GM21381 (cell line): ENCODE measurements at regions not wholly inside any gene's neighbourhood (a gene's known extent, or its start where the extent isn't known, plus 50 kb on each side); places are given as distances from the start of the nearest gene placed in this dataset.

Experiments used
- ATAC-seq: cut with Tn5 transposase; IDR thresholded peaks from one replicate; pipeline ENCODE4 v1.9.1; 2021; ENCODE audit warnings: mild to moderate bottlenecking, moderate library complexity; ENCODE audit not compliant: unreplicated experiment

DNA sequence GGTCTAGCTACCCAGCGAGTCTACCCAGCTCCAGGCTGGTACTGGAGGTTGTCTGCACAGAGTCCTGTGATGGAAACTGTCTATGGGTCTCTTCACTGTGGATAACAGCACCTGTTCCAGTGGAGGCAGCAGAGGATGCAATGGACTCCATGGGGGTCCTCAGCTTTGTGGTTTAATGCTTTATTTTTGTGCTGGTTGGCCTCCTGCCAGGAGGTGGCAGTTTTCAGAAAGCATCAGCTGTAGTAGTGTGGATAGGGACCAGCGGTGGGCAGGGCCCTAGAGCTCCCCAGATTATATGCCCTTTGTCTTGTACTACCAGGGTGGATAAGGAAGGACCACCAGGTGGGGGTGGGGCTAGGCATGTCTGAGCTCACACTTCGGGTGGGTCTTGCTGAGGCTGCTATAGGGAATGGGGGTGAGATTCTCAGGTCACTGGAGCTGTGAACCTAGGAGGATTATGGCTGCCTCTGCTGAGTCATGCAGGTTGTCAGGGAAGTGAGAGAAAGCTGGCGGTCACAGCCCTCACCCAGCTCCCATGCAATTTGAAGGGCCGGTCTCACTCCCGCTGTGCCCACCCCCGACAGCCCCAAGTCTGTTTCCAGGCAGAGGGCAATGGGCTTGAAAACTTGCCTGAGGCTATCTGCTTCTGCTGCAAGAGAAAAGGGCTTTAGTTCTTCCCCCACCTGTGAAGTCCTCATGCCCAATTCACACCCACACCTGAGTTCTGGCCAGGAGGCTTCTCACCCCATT, 397.1 kb downstream of the TLE1 start:
- ATAC-seq = no peak

DNA sequence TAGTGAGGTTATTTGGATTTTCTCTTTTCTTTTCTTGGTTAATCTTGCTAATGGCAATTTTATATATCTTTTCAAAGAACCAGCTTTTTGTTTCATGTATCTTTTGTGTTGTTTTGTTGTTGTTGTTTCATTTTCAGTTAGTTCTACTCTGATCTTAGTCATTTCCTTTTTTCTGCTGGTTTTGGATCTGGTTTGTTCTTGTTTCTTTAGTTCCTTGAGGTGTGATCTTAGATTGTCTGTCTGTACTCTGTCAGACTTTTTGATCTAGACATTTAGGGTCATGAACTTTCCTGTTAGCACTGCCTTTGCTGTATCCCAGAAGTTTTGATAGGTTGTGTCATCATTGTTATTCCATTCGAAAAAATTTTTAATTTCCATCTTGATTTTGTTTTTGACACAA, 399.7 kb downstream of the TLE1 start:
- ATAC-seq = no peak

DNA sequence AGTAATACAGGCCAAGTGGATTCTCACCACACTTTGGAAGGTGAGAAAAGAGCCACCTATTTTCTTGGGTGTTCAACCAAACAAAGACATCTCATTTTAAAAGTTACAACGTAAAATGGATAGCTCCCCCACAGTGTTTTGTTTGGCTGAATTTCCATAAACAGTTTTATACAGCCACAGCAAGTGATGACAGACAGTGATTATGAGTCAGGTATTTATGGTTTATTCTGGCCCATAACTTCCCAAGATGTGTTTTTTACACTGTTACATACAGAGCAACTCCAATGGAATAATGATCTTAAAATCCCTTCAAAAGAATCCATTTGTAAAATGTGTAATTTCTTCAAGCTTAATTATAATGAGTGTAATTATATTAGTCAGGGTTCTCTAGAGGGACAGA, 421.3 kb downstream of the TLE1 start:
- no peak for ATAC-seq

DNA sequence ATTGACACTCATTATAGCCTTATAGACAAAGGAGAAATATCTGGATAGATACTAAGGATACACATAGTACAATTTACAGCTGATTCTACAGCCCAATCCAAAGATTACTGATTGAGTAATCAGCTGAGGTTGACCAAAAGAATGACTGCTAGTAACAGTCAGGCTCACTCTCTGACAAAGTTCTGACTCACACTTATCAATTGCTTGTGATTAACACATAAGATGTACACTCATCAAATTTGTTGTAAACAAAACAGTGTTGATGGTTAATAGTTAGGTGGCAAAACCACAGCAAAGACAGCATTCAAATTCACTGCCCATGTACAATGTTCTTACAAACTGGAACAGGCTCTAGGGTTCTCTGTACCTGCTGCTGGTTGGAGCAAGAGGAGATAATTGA, 422.7 kb downstream of the TLE1 start:
- ATAC-seq = no peak

DNA sequence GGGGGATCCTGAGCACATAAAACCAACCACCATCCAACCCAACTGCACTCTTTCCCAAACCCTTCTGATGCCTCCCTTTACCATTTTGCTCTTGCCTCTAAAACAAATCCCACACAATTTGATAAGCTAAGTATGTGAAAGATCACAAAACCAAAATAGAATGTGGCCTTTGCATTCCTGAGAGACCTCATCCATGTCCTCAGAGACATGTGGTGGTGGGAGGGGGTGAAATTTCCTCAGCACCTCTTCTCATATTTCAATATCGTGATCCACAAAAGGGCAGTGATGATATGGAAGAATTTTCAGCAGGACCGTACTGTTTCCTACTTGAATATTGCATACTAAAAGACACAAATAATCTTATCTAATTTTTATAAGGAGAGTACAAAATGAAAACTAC, 423.3 kb downstream of the TLE1 start:
- ATAC-seq = no peak

DNA sequence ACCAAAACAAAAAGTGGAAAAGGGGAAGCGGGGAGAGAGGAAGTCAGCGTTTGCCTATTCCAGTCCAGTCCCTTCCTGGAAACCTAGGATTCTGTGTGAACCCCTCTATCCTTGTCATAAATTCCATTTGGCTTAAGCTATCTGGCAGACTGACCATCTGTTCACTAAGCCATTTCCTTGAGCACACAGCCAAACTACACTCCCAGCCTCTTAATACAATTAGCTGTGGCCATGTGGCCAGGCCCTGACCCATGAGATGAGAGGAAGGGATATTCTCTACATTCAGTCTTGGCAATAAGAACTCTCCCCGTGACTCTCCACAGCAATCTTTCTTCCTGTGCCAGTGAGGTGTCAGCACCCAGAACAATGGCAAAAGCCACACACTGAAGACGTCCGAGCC, 424.8 kb downstream of the TLE1 start:
- no peak for ATAC-seq

DNA sequence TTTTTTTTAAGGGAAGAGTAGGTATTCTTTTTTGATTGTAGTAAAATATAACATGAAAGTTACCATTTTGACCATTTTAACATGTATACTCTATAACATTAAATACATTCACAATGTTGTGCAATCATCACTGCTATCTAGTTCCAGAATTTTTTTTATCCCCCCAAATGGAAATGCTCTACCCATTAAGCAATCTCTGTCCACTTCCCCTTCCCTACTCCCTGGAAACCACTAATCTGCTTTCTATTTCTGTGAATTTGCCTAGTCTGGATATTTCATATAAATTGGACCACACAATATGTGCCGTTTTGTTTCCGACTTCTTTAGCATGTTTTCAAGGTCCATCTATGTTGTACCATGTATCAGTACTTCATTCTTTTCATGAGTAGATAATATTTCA, 429.5 kb downstream of the TLE1 start:
- ATAC-seq = no peak

DNA sequence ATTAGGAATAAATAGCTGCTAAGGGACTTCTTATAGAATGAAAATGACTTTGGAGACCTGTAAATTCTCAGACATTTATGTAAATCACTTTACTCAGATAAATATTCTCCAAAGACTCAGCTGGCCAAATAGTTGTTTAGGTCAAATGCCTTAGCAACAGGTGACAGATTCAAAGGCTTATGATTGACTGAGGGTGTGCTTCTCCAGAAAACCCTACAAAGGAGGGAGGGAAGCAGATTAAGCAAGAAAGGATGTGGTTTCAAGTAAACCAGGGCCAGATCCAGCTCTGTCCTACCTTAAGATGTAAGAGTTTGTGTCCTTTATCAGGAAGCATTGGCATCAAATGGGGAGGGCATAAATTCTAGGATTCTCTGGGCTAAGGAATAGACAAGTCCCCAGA, 433.0 kb downstream of the TLE1 start:
- ATAC-seq = no peak

DNA sequence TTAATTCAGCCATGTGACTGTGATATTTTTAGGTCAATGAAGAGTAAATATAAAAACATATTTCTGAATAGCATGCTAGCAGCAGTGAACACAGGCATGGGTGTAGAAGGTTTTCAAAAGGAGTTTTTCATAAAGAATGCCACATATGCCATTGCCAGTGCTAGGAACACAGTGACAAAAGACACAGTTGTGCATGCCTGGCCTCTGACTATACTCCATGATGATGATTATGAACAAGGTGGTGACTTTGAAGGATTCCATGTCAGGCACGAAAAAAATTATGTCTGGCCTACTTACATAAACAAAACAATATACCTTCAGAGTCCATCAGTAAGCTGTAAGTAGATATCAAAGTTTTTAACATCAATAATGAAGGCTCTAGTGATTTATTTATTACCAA, 438.7 kb downstream of the TLE1 start:
- ATAC-seq = no peak

DNA sequence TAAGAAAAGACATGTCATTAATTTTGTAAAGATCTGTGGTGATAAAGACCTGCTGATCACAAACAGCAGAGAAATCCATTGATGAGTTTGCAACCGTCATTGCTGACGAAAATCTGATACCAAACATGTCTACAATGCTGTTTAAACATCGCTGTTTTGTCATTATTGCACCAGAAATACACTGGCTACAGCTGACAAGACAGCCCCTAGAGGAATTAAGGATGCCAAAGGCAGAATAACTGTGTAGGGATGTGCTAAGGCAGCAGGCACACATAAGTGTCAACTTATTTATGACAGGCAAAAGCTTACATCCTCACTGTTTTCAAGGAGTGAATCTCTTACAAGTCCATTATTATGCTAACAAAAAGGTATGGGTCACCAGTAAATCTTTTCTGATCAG, 439.3 kb downstream of the TLE1 start:
- no peak for ATAC-seq

DNA sequence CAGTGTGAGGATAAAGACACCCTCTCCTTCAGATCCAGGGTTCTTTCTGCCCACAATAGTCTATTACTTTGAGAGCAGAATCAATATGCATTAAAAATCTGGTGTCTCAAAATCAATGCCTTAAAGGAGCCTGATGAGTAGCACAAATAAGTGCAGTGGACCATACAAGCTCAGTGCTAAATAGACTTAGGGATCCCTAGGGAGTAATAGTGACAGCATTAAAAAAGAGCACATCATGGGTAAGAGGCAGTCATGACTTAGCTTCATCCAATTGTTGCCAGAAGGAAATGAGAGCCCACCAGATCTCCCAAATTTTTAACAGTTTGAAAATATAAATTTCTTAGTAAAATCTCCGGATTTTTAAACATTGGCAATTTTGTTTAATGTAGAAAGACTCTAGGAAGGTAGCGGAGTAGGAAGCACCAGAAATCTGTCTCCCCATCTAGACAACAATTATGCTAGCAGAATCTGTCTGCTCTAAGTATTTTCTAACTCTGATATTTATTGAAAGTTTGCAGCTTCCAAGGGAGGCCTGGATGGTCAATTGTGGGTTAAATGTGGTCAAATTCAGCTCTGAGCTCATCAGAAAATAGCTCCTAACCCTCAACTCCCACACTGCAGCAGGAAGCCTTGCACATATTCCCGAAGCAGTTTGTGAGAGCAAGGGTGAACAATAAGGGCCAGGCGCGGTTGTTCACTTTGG, 443.9 kb downstream of the TLE1 start:
- ATAC-seq = no peak

DNA sequence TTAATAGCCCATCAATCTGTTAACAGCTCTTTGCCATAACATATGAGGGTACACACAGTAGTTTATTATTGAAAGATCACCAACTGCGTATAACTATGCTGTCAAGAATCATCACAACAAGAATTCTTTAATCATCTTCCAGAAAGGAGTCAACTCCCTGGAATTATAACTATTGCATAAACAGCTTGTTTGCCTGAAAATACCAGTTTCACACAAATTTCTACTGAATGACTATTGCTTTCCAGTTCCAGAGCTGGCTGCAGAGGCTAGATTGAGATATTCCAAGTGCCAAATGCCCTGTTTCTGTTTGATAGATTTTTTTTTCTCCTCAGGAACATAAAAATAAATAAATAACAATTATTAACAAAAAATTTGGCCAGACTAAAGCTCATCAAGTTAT, 444.7 kb downstream of the TLE1 start:
- ATAC-seq = no peak

DNA sequence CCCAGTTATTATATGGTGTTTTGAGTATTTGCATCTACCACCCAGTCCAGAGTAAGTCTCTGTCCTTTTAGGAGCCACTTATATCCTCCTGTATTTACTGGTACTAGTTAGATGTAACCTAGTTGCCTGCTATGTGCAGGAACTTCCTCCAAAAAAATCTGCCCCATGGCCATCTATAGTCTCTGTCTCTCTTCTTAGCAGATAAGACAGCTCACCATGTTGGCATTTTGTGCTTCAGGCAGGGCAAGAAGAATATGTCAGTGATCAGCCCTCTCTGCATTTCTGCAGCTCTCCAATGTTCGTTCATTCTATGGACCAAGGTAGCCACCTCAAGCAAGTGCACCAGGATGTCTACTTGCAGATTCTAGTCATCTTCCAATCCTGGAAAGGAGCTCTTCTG, 446.5 kb downstream of the TLE1 start:
- no peak for ATAC-seq

DNA sequence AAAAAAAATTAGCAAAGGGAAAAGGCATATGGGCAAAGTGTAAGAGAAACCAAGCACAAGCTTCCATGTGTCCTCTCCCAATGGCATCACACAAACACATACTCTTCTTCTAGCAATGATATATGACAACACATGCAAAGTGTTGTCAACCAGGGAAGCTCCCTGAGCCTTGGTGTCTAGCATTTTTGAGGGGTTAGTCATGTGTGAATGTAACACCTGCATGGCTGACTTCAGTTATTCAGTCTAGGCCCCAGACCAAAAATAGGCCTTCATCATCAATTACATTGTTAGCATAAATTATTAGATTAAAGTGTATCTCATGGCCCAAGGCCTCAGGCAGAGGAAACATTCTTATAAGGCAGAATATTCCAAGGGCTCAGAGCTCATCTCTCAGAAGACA, 450.0 kb downstream of the TLE1 start:
- ATAC-seq = no peak

DNA sequence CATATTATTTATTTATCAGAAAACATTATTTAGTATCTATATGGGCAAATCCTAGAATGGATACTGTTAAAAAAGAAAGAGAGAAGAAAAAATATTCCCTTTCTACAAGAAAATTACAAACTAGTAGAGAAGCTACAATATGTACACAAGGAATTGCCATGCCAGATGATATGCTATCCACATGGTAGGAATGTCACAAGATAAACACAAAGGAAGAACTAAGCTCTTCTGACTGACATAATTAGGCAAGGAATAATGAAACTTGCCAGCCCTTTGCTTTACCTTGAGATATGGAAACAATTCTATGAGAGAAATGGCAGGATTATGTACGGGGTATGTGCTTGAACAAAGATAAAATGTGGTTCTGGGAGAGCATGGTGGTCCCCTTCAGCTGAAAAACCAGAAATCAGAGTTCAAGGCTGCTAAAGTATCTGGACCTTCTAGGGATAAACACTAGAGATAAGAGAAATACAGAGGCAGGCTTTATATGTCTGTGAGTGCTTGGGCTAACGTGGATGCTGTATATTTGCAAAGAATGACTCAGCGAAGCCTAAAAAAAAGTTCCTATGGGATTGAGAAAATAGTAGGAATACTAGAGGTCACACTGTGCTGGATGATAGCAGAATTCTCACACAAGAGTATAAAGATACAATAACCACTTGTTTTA, 451.6 kb downstream of the TLE1 start:
- ATAC-seq = no peak

DNA sequence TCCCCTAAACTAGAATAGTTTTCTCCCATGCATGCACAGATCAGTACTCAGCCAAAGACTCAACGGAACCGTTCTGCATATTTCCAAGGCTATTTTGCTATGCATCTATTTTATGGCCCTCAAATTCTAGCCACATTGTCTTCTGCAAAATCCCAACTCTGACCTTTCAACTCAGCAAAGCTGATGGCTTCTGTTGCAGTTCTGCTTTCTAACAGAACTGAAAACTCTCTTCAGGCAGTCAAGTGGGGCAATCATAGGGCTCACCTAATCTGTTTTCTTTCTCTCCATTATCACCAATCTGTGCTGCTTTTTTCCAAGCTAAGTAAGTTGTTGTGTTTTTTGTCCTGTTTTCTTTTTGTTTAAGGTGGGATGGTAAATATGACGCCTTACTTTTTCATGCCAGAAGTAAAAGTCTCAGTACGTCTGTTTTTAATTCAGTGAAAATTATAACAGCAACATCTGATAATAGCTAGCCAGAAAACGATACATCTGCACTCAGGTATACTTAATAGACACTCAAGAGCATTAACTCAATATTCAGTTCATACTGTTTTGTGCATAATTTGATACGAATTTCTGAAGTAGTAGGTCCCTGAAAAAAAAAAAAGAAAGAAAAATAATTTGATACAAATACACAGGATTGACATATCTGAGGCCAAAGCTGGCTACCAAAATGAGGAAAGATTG, 454.3 kb downstream of the TLE1 start:
- ATAC-seq = no peak

DNA sequence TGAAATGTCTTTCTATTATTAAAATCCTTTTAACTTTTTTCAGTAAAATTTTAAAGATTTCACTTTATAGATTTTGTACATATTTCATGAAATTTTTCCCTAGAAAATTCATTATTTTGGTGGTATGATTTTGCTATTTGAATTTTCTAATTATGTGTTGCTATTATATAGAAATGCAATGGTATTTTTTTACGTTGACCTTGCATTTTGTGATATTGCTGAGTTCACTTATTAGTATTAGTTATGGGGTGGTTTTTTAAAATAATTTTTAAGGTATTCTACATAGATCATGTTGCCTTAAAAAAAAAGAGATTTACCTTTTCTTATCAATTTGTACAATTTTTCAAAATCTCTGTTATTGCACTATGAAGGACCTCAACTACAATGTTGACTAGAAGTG, 458.3 kb downstream of the TLE1 start:
- ATAC-seq = no peak

DNA sequence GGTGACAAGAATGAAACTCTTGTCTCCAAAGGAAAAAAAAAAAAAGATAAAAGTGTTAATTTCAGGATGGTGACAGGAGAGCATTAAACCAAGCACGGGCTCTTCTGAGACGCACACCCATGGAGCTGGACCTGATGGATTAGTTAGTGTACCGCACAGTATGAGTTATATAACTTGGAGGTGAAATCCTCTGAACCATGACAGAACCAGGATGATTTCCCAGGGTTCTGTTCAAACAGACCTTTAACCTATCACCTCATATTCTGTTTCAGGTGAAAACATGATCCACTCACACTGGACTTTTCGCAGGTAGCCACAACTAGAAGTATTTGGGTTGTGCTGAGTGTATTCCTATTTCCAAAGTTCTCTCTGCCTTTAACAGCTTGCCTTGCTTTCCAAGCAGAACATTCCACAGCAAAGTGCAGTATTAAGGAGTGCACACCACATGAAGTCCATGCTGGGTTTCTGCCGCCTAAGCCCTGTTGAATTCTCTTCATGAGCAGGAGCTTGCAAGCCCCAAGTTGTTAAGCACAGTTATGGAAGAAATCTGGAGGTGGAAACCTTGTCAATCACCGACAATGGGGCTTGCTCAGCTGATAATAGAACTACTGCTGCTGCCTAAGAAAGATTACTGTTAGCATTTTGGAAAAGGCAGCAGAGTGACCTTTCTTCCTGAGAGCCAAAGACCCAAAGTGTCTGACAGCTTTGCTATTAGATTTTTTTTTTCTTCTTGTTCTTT, 461.7 kb downstream of the TLE1 start:
- ATAC-seq = no peak

DNA sequence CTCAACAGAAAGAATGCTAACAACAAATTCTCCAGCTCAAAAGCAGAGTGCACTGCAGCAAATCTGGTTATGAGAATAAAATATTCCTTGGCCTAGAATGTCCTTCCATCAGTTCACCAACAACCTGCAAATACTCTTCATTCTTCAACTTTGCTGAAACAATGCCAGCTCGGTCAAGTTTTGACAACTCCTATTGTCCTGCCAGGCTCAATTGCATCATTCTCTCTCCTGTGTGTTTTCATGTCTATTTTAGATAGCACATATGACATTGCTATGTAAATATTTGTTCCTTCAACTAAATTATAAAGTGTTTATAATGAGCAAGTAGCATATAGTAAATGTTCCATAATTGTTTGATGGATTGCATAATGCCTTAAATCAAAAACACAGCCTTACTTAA, 463.8 kb downstream of the TLE1 start:
- ATAC-seq = no peak

DNA sequence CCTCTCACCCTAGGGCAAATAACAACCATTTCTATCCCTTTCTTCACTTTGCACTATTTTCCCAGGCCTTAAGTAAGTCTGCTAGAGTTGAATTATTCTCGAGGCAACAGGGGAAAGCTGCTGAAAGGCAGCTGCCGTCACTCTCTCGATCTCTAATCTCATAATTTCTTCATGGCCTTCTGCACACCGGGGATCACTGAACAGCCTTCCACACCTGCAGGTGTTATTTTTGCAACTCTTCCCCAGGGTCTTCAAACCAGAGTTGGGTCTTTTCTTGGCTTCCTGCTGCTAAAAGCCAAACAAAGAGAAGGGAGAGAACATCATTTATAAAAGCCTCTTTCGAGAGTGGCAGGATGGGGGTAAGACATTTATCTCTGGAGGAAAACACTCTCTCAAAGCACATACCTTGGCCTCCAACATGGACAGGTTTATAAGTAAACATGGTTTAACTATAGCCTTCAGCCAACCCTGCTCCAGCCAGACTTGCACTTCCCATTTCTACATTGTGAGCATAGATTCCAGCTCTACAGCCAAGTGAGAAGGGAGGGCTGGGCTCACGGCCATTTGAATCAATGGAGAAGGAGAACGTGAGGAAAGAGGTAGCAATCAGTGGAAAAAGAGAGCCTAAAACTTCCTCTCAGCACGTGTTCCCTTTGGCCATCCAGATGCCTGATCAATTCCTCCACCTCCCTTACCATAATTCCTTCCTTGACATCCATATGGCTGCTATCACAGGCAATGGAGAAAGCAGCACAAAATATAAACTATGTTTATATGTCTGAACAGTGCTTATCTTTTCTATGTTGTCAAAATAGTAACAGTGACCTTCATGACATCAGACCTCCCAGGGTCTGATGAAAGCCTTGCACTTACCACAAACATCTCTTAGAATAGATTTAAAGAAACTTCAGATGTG, 464.9 kb downstream of the TLE1 start:
- no peak for ATAC-seq
